HFFc6 (cell line): ENCODE measurements at regions not wholly inside any gene's neighbourhood (a gene's known extent, or its start where the extent isn't known, plus 50 kb on each side); places are given as distances from the start of the nearest gene placed in this dataset.

Experiments used
- DNase-seq: peaks from one replicate; pipeline ENCODE4 v3.0.0-alpha.2; 2018
- H3K27ac Mint-ChIP-seq: 2 replicates; pipeline ENCODE4 v1.8.0; 2020; ENCODE audit warnings: mild to moderate bottlenecking, mixed read lengths
- H3K27me3 Mint-ChIP-seq: 2 replicates; pipeline ENCODE4 v1.8.0; 2021; ENCODE audit warnings: mild to moderate bottlenecking, moderate library complexity, mixed read lengths; ENCODE audit not compliant: insufficient read depth
- H3K36me3 Mint-ChIP-seq: 2 replicates; pipeline ENCODE4 v1.8.0; 2021; ENCODE audit warnings: low read depth, mixed read lengths
- H3K4me1 Mint-ChIP-seq: 2 replicates; pipeline ENCODE4 v1.8.0; 2020; ENCODE audit warnings: low read depth, mixed read lengths
- H3K4me3 Mint-ChIP-seq: 2 replicates; pipeline ENCODE4 v1.8.0; 2020; ENCODE audit warnings: mild to moderate bottlenecking, moderate library complexity, mixed read lengths
- H3K9me3 Mint-ChIP-seq: 2 replicates; pipeline ENCODE4 v1.8.0; 2020; ENCODE audit warnings: mild to moderate bottlenecking, mixed read lengths
- CTCF ChIP-seq: fragments of 200-600 bp; sonication (generic); IDR thresholded peaks from 2 replicates; pipeline ENCODE4 v1.5.0; 2021; ENCODE audit warnings: antibody characterized with exemption, mild to moderate bottlenecking

- no peak for DNase-seq
- Mint-ChIP-seq H3K27me3 (no peaks in the 10 kb centered on the region), H3K9me3 (peaks cover 44% of the 10 kb centered on the region), H3K36me3 (no peaks in the 10 kb centered on the region), H3K4me3 (no peak overlapping the region), H3K4me1 (no peaks in the 10 kb centered on the region), H3K27ac (no peak overlapping the region)
- no peak for TF ChIP-seq CTCF
Measured at GRCh38 chr2:147644491-147644890, 200.3 kb upstream of the ACVR2A start.

GRCh38 chr2:147642765-147643164 lies 202.1 kb upstream of the ACVR2A start:
- H3K27me3 Mint-ChIP-seq = no peaks in the 10 kb centered on the region
- H3K4me1 Mint-ChIP-seq = no peaks in the 10 kb centered on the region
- H3K9me3 Mint-ChIP-seq = peaks cover 46% of the 10 kb centered on the region
- no peak overlapping the region for H3K4me3 Mint-ChIP-seq
- no peaks in the 10 kb centered on the region for H3K36me3 Mint-ChIP-seq
- DNase-seq = no peak
- no peak for TF ChIP-seq CTCF
- no peak overlapping the region for H3K27ac Mint-ChIP-seq

- Mint-ChIP-seq H3K36me3 (no peaks in the 10 kb centered on the region), H3K27ac (no peak overlapping the region), H3K27me3 (no peaks in the 10 kb centered on the region), H3K4me1 (no peaks in the 10 kb centered on the region), H3K4me3 (no peak overlapping the region), H3K9me3 (peaks cover 45% of the 10 kb centered on the region)
- TF ChIP-seq CTCF = no peak
- DNase-seq = no peak
Measured at GRCh38 chr2:147641651-147642050, 203.2 kb upstream of the ACVR2A start.

- Mint-ChIP-seq H3K9me3 (peaks cover 39% of the 10 kb centered on the region), H3K27ac (no peak overlapping the region), H3K27me3 (no peaks in the 10 kb centered on the region), H3K4me3 (no peak overlapping the region), H3K4me1 (no peaks in the 10 kb centered on the region), H3K36me3 (no peaks in the 10 kb centered on the region)
- no peak for TF ChIP-seq CTCF
- DNase-seq = no peak
Measured at GRCh38 chr2:147639891-147640290, 204.9 kb upstream of the ACVR2A start.

- Mint-ChIP-seq H3K4me3 (no peak overlapping the region), H3K27me3 (no peaks in the 10 kb centered on the region)
Measured at GRCh38 chr2:147639386-147639785, 205.4 kb upstream of the ACVR2A start.

More at GRCh38 chr2:147639386-147639785, 205.4 kb upstream of the ACVR2A start:
- TF ChIP-seq CTCF = no peak
- no peak for DNase-seq
- H3K36me3 Mint-ChIP-seq = no peaks in the 10 kb centered on the region
- H3K4me1 Mint-ChIP-seq = no peaks in the 10 kb centered on the region
- peaks cover 39% of the 10 kb centered on the region for H3K9me3 Mint-ChIP-seq
- H3K27ac Mint-ChIP-seq = no peak overlapping the region
